ENCODE measurements at regions not wholly inside any gene's neighbourhood (a gene's known extent, or its start where the extent isn't known, plus 50 kb on each side); places are given as distances from the start of the nearest gene placed in this dataset.

DNA sequence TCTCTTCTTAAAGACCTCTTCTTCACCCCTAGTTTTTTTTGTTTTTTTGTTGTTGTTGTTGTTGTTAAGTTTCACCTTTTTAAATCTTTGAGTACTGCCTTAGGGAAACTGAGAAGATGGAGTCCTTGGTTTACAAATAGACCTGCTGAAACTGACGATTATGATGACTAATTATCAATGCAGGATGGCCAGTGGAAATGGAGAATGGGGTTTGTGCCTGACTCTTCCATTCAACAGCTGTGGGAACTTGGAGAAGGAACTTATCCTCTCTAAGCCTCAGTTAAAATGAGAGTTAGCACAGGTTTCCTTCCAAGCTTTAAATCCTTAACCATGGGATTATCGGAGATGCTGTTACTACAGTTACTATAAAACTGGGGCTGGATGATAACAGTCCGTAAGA, 66.7 kb upstream of the PNMA1 start:
- no peak for DNase-seq

GRCh38 chr14:73780391-73780790, 66.2 kb upstream of the PNMA1 start:
- DNase-seq, result no peak

DNA sequence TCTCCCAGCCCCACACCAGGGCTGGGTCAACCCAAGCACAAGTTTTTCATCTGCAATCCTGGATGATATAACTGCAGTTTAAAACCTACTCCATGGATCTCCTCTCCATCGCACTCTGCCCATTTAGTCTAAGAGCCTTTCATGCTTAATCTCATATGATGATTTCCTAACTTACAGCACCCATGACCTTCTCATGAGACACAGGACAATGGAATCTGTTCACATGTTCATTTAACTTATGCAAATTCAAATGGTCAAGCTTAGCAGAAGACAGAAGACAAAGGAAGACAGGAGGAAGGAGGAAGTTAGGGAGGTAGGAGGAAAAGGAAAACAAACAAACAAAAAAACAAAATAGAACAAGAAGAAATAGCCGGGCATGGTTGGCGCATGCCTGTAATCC, 64.6 kb upstream of the PNMA1 start:
- DNase-seq, result no peak

GRCh38 chr14:73777420-73777819, 63.2 kb upstream of the PNMA1 start:
- no peak for DNase-seq

DNA sequence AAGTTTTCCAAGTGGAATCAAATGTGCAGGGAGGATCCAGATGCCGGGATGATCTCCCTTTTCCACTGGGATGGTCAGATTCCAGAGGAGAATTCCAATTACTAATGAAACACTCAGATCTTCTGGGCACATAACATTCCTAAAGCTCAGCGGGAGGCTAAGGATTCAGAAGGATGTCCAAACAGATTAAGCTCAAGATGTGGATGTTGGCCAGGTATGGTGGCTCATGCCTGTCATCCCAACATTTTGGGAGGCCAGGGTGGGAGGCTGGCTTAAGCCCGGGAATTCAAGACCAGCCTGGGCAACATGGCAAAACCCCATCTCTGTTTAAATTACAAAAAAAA, 62.0 kb upstream of the PNMA1 start:
- DNase-seq, result no peak

DNA sequence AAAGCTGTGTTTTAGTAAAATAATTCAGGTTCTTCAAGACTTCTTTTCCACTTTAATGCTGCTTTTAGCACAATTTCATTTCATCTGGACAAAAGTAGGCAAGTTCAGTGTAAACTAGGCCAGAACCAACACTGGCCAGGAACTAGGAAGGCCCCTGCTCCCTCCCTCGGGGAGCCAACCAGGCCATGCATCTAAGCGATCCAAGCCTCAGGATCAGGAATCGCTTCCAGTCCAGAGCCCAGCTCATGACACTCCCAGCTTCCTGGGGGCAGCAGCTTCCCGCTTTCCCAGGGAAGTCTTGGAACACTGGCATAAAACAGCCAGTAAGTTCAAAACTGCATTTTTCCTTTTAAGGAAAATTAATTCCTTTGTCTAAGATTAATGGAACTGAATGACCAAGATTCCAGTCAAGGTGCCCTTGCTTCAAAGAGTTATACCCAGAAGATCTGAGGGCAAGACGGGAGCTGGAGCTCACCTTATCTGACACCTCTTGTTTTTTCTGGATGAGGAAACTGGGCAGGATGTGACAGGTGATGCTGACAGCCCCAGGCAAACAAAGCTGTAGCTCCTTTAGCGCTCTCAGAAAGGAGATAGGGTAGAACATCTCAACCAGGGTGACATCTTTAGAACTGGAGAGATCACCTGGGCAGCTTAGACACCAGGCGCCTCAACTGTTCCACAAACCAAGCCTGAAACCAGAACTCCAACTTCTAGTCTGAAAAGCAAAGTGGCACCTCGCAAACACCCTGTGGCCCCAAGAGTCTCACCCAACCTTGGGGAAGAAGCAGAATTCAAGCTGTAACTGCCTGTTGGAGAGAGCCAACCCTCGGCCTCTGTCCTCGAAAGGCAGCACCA, 61.4 kb upstream of the PNMA1 start:
- no peak for DNase-seq

GRCh38 chr14:73774671-73775070, 60.5 kb upstream of the PNMA1 start:
- DNase-seq, result no peak

DNA sequence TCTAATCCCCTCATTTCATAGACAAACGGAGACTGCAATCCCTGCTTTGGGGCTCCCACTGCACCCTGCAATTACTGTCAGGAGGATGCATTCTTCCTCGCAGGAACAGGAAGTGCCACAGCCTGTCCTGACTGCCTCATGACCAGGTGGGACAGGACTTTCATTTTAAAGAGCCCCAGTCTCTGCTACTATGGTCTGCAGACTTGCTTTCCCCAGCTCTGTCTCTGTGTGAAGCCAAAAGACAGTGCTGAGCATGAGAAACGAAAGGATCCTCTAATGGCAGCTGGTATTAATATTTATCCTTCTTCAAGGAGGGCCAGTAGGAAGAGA, 60.0 kb upstream of the PNMA1 start:
- no peak for DNase-seq

DNA sequence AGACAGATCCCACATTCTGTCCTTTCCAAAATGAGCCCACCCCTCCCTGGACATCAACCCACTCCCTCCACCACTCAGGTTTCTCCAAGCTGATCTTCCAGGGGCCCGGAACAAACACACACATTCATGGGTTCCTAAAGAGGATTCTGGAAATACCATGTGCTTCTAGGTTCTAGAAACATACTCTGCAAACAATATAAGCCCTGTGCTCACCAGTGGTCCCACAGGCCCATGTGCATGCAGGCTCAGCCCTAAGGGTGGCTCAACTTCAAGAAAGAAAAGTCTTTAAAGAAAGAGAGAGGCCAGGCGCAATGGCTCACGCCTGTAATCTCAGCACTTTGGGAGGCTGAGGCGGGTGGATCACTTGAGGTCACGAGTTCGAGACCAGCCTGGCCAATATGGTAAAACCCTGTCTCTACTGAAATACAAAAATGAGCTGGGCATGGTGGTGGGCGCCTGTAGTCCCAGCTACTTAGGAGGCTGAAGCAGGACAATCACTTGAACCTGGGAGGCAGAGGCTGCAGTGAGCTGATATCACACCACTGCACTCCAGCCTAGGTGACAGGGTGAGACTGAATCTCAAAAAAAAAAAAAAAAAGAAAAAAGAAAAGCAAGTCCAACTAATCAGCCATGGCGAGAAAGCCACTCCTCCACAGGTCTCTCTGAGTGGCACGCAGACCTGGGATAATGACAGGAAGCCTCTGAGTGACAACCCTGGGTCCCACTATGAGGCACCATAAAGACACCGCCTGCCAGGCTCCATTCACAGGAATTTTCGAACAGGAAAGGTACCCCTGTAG, 59.5 kb upstream of the PNMA1 start:
- no peak for DNase-seq

- peak; percentile 83 to 86 for DNase-seq
Measured at GRCh38 chr14:73771848-73772638, 57.9 kb upstream of the PNMA1 start.

GRCh38 chr14:73770977-73771847, 57.0 kb upstream of the PNMA1 start:
- no peak for DNase-seq

GRCh38 chr14:73768107-73768506, 53.9 kb upstream of the PNMA1 start:
- DNase-seq, result no peak

- no peak for DNase-seq
Measured at GRCh38 chr14:73764406-73765280, 50.5 kb upstream of the PNMA1 start.
